GM23338 (cell line): ENCODE measurements at regions not wholly inside any gene's neighbourhood (a gene's known extent, or its start where the extent isn't known, plus 50 kb on each side); places are given as distances from the start of the nearest gene placed in this dataset.

Experiments
- EZH2 ChIP-seq: fragments of 200-600 bp; sonication (generic); IDR thresholded peaks from one replicate; pipeline ENCODE4 v1.8.0; 2017; ENCODE audit warnings: antibody characterized with exemption, mild to moderate bottlenecking, low read depth; ENCODE audit not compliant: unreplicated experiment
- EZH2phosphoT487 ChIP-seq: fragments of 200-600 bp; sonication (generic); IDR thresholded peaks from one replicate; pipeline ENCODE4 v1.8.1; 2018; ENCODE audit warnings: antibody characterized with exemption; ENCODE audit not compliant: unreplicated experiment
- JUNB ChIP-seq: IDR thresholded peaks from one replicate; pipeline ENCODE4 v1.6.1; 2016; ENCODE audit warnings: antibody characterized with exemption; ENCODE audit not compliant: unreplicated experiment
- POLR2AphosphoS5 ChIP-seq: IDR thresholded peaks from 2 replicates; pipeline ENCODE4 v1.6.1; 2016; ENCODE audit warnings: antibody characterized with exemption, low read depth
- STAT1 ChIP-seq: IDR thresholded peaks from one replicate; pipeline ENCODE4 v1.6.1; 2016; ENCODE audit warnings: antibody characterized with exemption; ENCODE audit not compliant: unreplicated experiment
- TF ChIP-seq, protein P1 (sequence below), 2 experiments: fragments of 200-600 bp in 1 of 2; sonication (generic) in 1 of 2; conservative IDR thresholded peaks; 2 replicates each; pipeline versions ENCODE4 v1.5.1 to v1.6.1; 2016 to 2017; ENCODE audit warnings: antibody characterized with exemption in 2 of 2, low read depth in 2 of 2, mild to moderate bottlenecking in 2 of 2, moderate library complexity in 1 of 2
- TF ChIP-seq, protein P2 (sequence below): IDR thresholded peaks from one replicate; pipeline ENCODE4 v1.6.1; 2018; ENCODE audit warnings: antibody characterized with exemption; ENCODE audit not compliant: unreplicated experiment

DNA sequence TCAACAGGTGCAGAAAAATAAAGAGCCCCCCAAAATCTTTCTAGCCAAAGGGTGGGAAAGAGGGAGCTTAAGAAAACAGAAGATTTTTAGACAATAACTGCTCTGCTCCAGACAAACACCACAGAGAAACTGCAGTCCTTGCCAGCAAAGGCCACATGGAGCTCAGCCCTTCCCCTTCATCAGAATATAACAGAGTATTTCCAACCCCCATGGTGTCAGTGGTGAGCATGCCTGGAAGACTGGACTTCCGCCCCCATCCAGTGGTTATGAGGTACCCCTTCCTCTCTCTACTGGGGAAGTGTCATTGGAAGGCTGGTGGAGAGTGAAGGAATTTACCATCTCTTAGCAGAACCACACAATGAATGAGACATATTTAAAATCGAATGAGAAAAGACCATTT is 1007.3 kb upstream of the CELF2 start:
- TF ChIP-seq, protein P1, sequence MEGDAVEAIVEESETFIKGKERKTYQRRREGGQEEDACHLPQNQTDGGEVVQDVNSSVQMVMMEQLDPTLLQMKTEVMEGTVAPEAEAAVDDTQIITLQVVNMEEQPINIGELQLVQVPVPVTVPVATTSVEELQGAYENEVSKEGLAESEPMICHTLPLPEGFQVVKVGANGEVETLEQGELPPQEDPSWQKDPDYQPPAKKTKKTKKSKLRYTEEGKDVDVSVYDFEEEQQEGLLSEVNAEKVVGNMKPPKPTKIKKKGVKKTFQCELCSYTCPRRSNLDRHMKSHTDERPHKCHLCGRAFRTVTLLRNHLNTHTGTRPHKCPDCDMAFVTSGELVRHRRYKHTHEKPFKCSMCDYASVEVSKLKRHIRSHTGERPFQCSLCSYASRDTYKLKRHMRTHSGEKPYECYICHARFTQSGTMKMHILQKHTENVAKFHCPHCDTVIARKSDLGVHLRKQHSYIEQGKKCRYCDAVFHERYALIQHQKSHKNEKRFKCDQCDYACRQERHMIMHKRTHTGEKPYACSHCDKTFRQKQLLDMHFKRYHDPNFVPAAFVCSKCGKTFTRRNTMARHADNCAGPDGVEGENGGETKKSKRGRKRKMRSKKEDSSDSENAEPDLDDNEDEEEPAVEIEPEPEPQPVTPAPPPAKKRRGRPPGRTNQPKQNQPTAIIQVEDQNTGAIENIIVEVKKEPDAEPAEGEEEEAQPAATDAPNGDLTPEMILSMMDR (conservative IDR thresholded peaks at IDR 0.05; ENCODE audit: low read depth in 2 of 2) = 0 out of 4 replicates have a peak, but pooled peaks of 1 of the 2 experiments have one; percentile 11
- TF ChIP-seq POLR2AphosphoS5 (no peak), EZH2 (no peak), EZH2phosphoT487 (no peak), JUNB (no peak), STAT1 (no peak)
- TF ChIP-seq, protein P2, sequence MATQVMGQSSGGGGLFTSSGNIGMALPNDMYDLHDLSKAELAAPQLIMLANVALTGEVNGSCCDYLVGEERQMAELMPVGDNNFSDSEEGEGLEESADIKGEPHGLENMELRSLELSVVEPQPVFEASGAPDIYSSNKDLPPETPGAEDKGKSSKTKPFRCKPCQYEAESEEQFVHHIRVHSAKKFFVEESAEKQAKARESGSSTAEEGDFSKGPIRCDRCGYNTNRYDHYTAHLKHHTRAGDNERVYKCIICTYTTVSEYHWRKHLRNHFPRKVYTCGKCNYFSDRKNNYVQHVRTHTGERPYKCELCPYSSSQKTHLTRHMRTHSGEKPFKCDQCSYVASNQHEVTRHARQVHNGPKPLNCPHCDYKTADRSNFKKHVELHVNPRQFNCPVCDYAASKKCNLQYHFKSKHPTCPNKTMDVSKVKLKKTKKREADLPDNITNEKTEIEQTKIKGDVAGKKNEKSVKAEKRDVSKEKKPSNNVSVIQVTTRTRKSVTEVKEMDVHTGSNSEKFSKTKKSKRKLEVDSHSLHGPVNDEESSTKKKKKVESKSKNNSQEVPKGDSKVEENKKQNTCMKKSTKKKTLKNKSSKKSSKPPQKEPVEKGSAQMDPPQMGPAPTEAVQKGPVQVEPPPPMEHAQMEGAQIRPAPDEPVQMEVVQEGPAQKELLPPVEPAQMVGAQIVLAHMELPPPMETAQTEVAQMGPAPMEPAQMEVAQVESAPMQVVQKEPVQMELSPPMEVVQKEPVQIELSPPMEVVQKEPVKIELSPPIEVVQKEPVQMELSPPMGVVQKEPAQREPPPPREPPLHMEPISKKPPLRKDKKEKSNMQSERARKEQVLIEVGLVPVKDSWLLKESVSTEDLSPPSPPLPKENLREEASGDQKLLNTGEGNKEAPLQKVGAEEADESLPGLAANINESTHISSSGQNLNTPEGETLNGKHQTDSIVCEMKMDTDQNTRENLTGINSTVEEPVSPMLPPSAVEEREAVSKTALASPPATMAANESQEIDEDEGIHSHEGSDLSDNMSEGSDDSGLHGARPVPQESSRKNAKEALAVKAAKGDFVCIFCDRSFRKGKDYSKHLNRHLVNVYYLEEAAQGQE = no peak
